ENCODE measurements at regions not wholly inside any gene's neighbourhood (a gene's known extent, or its start where the extent isn't known, plus 50 kb on each side); places are given as distances from the start of the nearest gene placed in this dataset.

DNA sequence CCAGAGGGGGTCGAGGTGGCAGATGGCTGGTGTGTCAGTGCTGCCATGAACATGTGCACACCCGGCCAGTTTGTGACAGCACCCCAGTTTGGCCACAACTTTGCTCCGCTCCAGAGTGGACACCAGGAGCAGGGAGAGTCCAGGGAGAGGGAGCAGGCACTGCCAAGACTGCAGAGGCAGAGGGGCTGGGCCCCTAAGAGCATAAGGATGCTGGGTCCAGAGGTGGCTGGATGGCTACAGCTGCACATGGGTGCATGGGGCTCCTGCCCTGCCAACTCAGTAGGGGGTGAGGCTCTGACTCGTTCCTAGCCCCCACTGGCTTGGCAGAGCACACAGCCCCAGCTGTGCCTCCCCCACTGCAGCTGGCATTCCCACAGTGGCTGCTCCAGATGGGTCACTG, 999.2 kb upstream of the CRIM1 start:
- POLR2A ChIA-PET, result no interaction called here

DNA sequence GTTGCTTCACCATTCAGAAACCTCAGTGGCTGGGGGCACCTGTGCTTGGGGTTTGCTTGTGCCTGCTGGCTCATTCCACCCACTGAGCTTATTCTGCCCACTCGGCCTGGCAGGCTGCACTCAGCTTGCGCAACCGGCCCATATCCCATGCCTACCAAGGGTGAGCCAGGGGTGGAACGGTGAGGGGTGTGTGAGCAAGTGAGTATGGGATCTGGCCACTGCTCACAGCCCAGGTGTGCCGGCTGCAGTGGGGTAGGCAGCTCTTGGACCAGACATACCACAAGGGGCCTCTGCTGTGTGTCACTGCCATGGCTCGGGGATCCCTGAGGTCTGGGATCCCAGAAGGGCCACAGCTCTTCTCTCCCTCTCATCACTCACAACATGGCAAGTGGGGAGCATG, 1000.5 kb upstream of the CRIM1 start:
- no peaks in the 10 kb centered on the region for H3K9me2 ChIP-seq
- H4K20me1 ChIP-seq (ENCODE audit: insufficient read depth), result no peaks in the 10 kb centered on the region
- CTCF ChIA-PET, result interaction anchor here (1.2 kb wide), 1 partner anchor 35 kb away, joined by 3 read pairs; no protein-coding TSS in a partner anchor
- DNase-seq, result no peak
- TF ChIP-seq, protein P1, sequence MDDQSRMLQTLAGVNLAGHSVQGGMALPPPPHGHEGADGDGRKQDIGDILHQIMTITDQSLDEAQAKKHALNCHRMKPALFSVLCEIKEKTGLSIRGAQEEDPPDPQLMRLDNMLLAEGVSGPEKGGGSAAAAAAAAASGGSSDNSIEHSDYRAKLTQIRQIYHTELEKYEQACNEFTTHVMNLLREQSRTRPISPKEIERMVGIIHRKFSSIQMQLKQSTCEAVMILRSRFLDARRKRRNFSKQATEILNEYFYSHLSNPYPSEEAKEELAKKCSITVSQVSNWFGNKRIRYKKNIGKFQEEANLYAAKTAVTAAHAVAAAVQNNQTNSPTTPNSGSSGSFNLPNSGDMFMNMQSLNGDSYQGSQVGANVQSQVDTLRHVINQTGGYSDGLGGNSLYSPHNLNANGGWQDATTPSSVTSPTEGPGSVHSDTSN (IDR thresholded peaks at IDR 0.05), result no peak
- TF ChIP-seq, protein P2, sequence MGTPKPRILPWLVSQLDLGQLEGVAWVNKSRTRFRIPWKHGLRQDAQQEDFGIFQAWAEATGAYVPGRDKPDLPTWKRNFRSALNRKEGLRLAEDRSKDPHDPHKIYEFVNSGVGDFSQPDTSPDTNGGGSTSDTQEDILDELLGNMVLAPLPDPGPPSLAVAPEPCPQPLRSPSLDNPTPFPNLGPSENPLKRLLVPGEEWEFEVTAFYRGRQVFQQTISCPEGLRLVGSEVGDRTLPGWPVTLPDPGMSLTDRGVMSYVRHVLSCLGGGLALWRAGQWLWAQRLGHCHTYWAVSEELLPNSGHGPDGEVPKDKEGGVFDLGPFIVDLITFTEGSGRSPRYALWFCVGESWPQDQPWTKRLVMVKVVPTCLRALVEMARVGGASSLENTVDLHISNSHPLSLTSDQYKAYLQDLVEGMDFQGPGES (IDR thresholded peaks at IDR 0.05; ENCODE audit: low read depth, low read length), result no peak
- TF ChIP-seq NFIC (IDR thresholded peaks at IDR 0.05; ENCODE audit: borderline replicate concordance) (no peak), GATA2 (CRISPR knock-in tag; IDR thresholded peaks at IDR 0.05) (no peak), CHD2 (IDR thresholded peaks at IDR 0.05; ENCODE audit: low read length, partially characterized antibody) (no peak), FOSL2 (IDR thresholded peaks at IDR 0.05; ENCODE audit: borderline replicate concordance, low read depth) (no peak), RFX5 (IDR thresholded peaks at IDR 0.05; ENCODE audit: low read length) (no peak), RCOR1 (IDR thresholded peaks at IDR 0.05; ENCODE audit: low read length) (no peak)
- H2AFZ ChIP-seq (ENCODE audit: low read depth), result no peak overlapping the region
- no peaks in the 10 kb centered on the region for H3K9me3 ChIP-seq
- POLR2A ChIA-PET, result no interaction called here
- no peak overlapping the region for H3K9ac ChIP-seq
- no peak overlapping the region for H3K27ac ChIP-seq (ENCODE audit: low read depth in 2 of 2, low read length in 1 of 2)
- no peaks in the 10 kb centered on the region for H3K79me2 ChIP-seq (ENCODE audit: insufficient read depth)
- 56% methylated on average over 2 of the region's 6 CpGs for WGBS (ENCODE audit: low lambda C conversion rate)
- H3K4me2 ChIP-seq, result no peak overlapping the region
- no peaks in the 10 kb centered on the region for H3K36me3 ChIP-seq (replicated peaks in 1 of 2; ENCODE audit: control insufficient read depth in 1 of 2, insufficient read depth in 2 of 2, low read length in 1 of 2)
- H3K4me1 ChIP-seq (ENCODE audit: control insufficient read depth in 1 of 2, insufficient read depth in 2 of 2, low read depth in 1 of 2, low read length in 1 of 2), result no peaks in the 10 kb centered on the region
- H3K27me3 ChIP-seq (ENCODE audit: insufficient read depth), result no peaks in the 10 kb centered on the region
- H3K4me3 ChIP-seq (ENCODE audit: low read depth in 2 of 2, low read length in 1 of 2), result no peak overlapping the region
- no peaks in the 10 kb centered on the region for H3F3A ChIP-seq (replicated peaks; ENCODE audit: insufficient read depth)

More for the DNA sequence above, 999.2 kb upstream of the CRIM1 start:
- Histone ChIP-seq H3K9ac (no peak overlapping the region), H3K27ac (ENCODE audit: low read depth in 2 of 2, low read length in 1 of 2) (no peak overlapping the region), H4K20me1 (ENCODE audit: insufficient read depth) (no peaks in the 10 kb centered on the region), H2AFZ (ENCODE audit: low read depth) (no peak overlapping the region), H3K9me2 (no peaks in the 10 kb centered on the region), H3K4me1 (ENCODE audit: control insufficient read depth in 1 of 2, insufficient read depth in 2 of 2, low read depth in 1 of 2, low read length in 1 of 2) (no peaks in the 10 kb centered on the region), H3K4me3 (ENCODE audit: low read depth in 2 of 2, low read length in 1 of 2) (no peak overlapping the region), H3K79me2 (ENCODE audit: insufficient read depth) (no peaks in the 10 kb centered on the region), H3K36me3 (replicated peaks in 1 of 2; ENCODE audit: control insufficient read depth in 1 of 2, insufficient read depth in 2 of 2, low read length in 1 of 2) (no peaks in the 10 kb centered on the region), H3K4me2 (no peak overlapping the region), H3K27me3 (ENCODE audit: insufficient read depth) (no peaks in the 10 kb centered on the region), H3K9me3 (no peaks in the 10 kb centered on the region), H3F3A (replicated peaks; ENCODE audit: insufficient read depth) (no peaks in the 10 kb centered on the region)
- DNase-seq, result no peak
- TF ChIP-seq, protein P3, sequence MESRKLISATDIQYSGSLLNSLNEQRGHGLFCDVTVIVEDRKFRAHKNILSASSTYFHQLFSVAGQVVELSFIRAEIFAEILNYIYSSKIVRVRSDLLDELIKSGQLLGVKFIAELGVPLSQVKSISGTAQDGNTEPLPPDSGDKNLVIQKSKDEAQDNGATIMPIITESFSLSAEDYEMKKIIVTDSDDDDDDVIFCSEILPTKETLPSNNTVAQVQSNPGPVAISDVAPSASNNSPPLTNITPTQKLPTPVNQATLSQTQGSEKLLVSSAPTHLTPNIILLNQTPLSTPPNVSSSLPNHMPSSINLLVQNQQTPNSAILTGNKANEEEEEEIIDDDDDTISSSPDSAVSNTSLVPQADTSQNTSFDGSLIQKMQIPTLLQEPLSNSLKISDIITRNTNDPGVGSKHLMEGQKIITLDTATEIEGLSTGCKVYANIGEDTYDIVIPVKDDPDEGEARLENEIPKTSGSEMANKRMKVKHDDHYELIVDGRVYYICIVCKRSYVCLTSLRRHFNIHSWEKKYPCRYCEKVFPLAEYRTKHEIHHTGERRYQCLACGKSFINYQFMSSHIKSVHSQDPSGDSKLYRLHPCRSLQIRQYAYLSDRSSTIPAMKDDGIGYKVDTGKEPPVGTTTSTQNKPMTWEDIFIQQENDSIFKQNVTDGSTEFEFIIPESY (IDR thresholded peaks at IDR 0.05; ENCODE audit: borderline replicate concordance, low read depth), result no peak
- TF ChIP-seq YY1 (IDR thresholded peaks at IDR 0.05; ENCODE audit: low read depth) (no peak), RAD21 (IDR thresholded peaks at IDR 0.05; ENCODE audit: low read length) (no peak), SMC3 (IDR thresholded peaks at IDR 0.05; ENCODE audit: low read depth, low read length) (no peak), MEF2A (IDR thresholded peaks at IDR 0.05; ENCODE audit: borderline replicate concordance, low read depth) (no peak), EZH2phosphoT487 (IDR thresholded peaks at IDR 0.05; ENCODE audit: borderline replicate concordance, low read depth) (no peak), TAF1 (IDR thresholded peaks at IDR 0.05; ENCODE audit: borderline replicate concordance, low read depth, low read length) (no peak), JUND (IDR thresholded peaks at IDR 0.05) (no peak)
- 0% methylated on average over 4 of the region's 4 CpGs for WGBS (ENCODE audit: low lambda C conversion rate)
- CTCF ChIA-PET, result no interaction called here

Measured in SK-N-SH (cell line).